ENCODE measurements at regions not wholly inside any gene's neighbourhood (a gene's known extent, or its start where the extent isn't known, plus 50 kb on each side); places are given as distances from the start of the nearest gene placed in this dataset.

GRCh38 chr6:4470698-4471210 lies 305.4 kb upstream of the CDYL start:
- DNase-seq (ENCODE audit: extremely low read depth, low read depth, low spot score): no peak

GRCh38 chr6:4466769-4467480 lies 309.3 kb upstream of the CDYL start:
- no peak for DNase-seq (ENCODE audit: extremely low read depth, low read depth, low spot score)

GRCh38 chr6:4466261-4466660 lies 309.9 kb upstream of the CDYL start:
- no peak for DNase-seq (ENCODE audit: extremely low read depth, low read depth, low spot score)

- DNase-seq (ENCODE audit: extremely low read depth, low read depth, low spot score): no peak
These were observed 311.6 kb upstream of the CDYL start for GRCh38 chr6:4464638-4465037.

GRCh38 chr6:4463236-4463635 lies 313.0 kb upstream of the CDYL start:
- DNase-seq (ENCODE audit: extremely low read depth, low read depth, low spot score): no peak

GRCh38 chr6:4460586-4461475 lies 315.4 kb upstream of the CDYL start:
- no peak for DNase-seq (ENCODE audit: extremely low read depth, low read depth, low spot score)

GRCh38 chr6:4459996-4460395 lies 316.2 kb upstream of the CDYL start:
- DNase-seq (ENCODE audit: extremely low read depth, low read depth, low spot score): no peak

- peak; percentile 95 for DNase-seq (ENCODE audit: extremely low read depth, low read depth, low spot score)
These were observed 317.2 kb upstream of the CDYL start for GRCh38 chr6:4459032-4459431.

GRCh38 chr6:4451718-4452117 lies 316.3 kb upstream of the ECI2 start:
- no peak for DNase-seq (ENCODE audit: extremely low read depth, low read depth, low spot score)

GRCh38 chr6:4451081-4451480 lies 315.7 kb upstream of the ECI2 start:
- DNase-seq (ENCODE audit: extremely low read depth, low read depth, low spot score): no peak

- no peak for DNase-seq (ENCODE audit: extremely low read depth, low read depth, low spot score)
These were observed 314.9 kb upstream of the ECI2 start for GRCh38 chr6:4450237-4450636.

GRCh38 chr6:4449409-4449808 lies 314.0 kb upstream of the ECI2 start:
- no peak for DNase-seq (ENCODE audit: extremely low read depth, low read depth, low spot score)

- DNase-seq (ENCODE audit: extremely low read depth, low read depth, low spot score): no peak
These were observed 313.5 kb upstream of the ECI2 start for GRCh38 chr6:4448841-4449240.

- no peak for DNase-seq (ENCODE audit: extremely low read depth, low read depth, low spot score)
These were observed 312.4 kb upstream of the ECI2 start for GRCh38 chr6:4447639-4448330.

GRCh38 chr6:4446982-4447381 lies 311.6 kb upstream of the ECI2 start:
- no peak for DNase-seq (ENCODE audit: extremely low read depth, low read depth, low spot score)

GRCh38 chr6:4441981-4442434 lies 306.6 kb upstream of the ECI2 start:
- no peak for DNase-seq (ENCODE audit: extremely low read depth, low read depth, low spot score)

- DNase-seq (ENCODE audit: extremely low read depth, low read depth, low spot score): no peak
These were observed 303.8 kb upstream of the ECI2 start for GRCh38 chr6:4439159-4439558.

GRCh38 chr6:4437342-4437741 lies 302.0 kb upstream of the ECI2 start:
- DNase-seq (ENCODE audit: extremely low read depth, low read depth, low spot score): no peak

GRCh38 chr6:4435981-4436445 lies 300.6 kb upstream of the ECI2 start:
- DNase-seq (ENCODE audit: extremely low read depth, low read depth, low spot score): no peak

GRCh38 chr6:4434655-4435054 lies 299.3 kb upstream of the ECI2 start:
- DNase-seq (ENCODE audit: extremely low read depth, low read depth, low spot score): no peak

GRCh38 chr6:4433199-4433598 lies 297.8 kb upstream of the ECI2 start:
- no peak for DNase-seq (ENCODE audit: extremely low read depth, low read depth, low spot score)

Measured in glomerular endothelial cell (primary cell).